Prostate gland (tissue), 2 donors: ENCODE measurements at regions not wholly inside any gene's neighbourhood (a gene's known extent, or its start where the extent isn't known, plus 50 kb on each side); places are given as distances from the start of the nearest gene placed in this dataset.

Experiments
- CTCF ChIP-seq, 4 experiments: fragments of 200-600 bp in 2 of 4; fragments of 450-650 bp in 2 of 4; sonication (generic) in 2 of 4; IDR thresholded peaks; 1 replicate in 3 of 4; 2 replicates in 1 of 4; pipeline ENCODE4 v1.5.1; 2016 to 2019; ENCODE audit warnings: antibody characterized with exemption in 4 of 4, mild to moderate bottlenecking in 2 of 4, moderate library complexity in 2 of 4
- POLR2A ChIP-seq: fragments of 450-650 bp; IDR thresholded peaks from one replicate; pipeline ENCODE4 v1.6.1; 2016; ENCODE audit warnings: antibody characterized with exemption, mild to moderate bottlenecking
- POLR2AphosphoS5 ChIP-seq: sonication (generic); formaldehyde crosslinking; IDR thresholded peaks from one replicate; pipeline ENCODE4 v1.6.1; 2017; ENCODE audit warnings: antibody characterized with exemption

GRCh38 chr1:117754061-117754969 is 148.5 kb downstream of the TENT5C start:
- peak; percentile 37 to 80 (median 74) for TF ChIP-seq CTCF (IDR thresholded peaks at IDR 0.05)
- no peak for TF ChIP-seq POLR2A
- no peak for TF ChIP-seq POLR2AphosphoS5
